ENCODE measurements at regions not wholly inside any gene's neighbourhood (a gene's known extent, or its start where the extent isn't known, plus 50 kb on each side); places are given as distances from the start of the nearest gene placed in this dataset.

- no peak for DNase-seq
- no peaks in the 10 kb centered on the region for H3K4me1 ChIP-seq
- in situ Hi-C loops (cut with MboI; ENCODE audit: low sequenced_read_pairs in 4 of 4) = no loop called here
- TF ChIP-seq POLR2A (IDR thresholded peaks at IDR 0.05) (no peak), CTCF (IDR thresholded peaks at IDR 0.05 in 4 of 5, conservative IDR thresholded peaks at IDR 0.05 in 1 of 5) (no peak)
- no peaks in the 10 kb centered on the region for H3K36me3 ChIP-seq
- intact Hi-C loops (cut with DNase I; ENCODE audit: low total_unique reads) = no loop called here
- ATAC-seq = no peak
- no peak overlapping the region for H3K27ac ChIP-seq
- H3K4me3 ChIP-seq = no peak overlapping the region
- H3K27me3 ChIP-seq = no peaks in the 10 kb centered on the region
- H3K9me3 ChIP-seq = no peaks in the 10 kb centered on the region
Measured at GRCh38 chr7:67817481-67817880, 820.8 kb downstream of the TYW1 start.

- in situ Hi-C loops (cut with MboI; ENCODE audit: low sequenced_read_pairs in 4 of 4) (no loop called here), intact Hi-C loops (cut with DNase I; ENCODE audit: low total_unique reads) (no loop called here)
- Histone ChIP-seq H3K4me3 (no peak overlapping the region), H3K9me3 (no peaks in the 10 kb centered on the region), H3K27me3 (no peaks in the 10 kb centered on the region), H3K4me1 (no peaks in the 10 kb centered on the region), H3K27ac (no peak overlapping the region), H3K36me3 (no peaks in the 10 kb centered on the region)
- DNase-seq = no peak
- no peak for ATAC-seq
- TF ChIP-seq POLR2A (IDR thresholded peaks at IDR 0.05) (no peak), CTCF (IDR thresholded peaks at IDR 0.05 in 4 of 5, conservative IDR thresholded peaks at IDR 0.05 in 1 of 5) (no peak)
Measured at GRCh38 chr7:67821116-67821515, 824.5 kb downstream of the TYW1 start.

- no peak overlapping the region for H3K27ac ChIP-seq
- ATAC-seq (no peak), DNase-seq (no peak)
- H3K27me3 ChIP-seq = no peaks in the 10 kb centered on the region
- no peaks in the 10 kb centered on the region for H3K9me3 ChIP-seq
- H3K36me3 ChIP-seq = no peaks in the 10 kb centered on the region
- H3K4me3 ChIP-seq = no peak overlapping the region
- no peak for TF ChIP-seq CTCF (IDR thresholded peaks at IDR 0.05 in 4 of 5, conservative IDR thresholded peaks at IDR 0.05 in 1 of 5)
- no peak for TF ChIP-seq POLR2A (IDR thresholded peaks at IDR 0.05)
- in situ Hi-C loops (cut with MboI; ENCODE audit: low sequenced_read_pairs in 4 of 4) = no loop called here
- H3K4me1 ChIP-seq = no peaks in the 10 kb centered on the region
- intact Hi-C loops (cut with DNase I; ENCODE audit: low total_unique reads) = no loop called here
Measured at GRCh38 chr7:67823345-67823744, 826.7 kb downstream of the TYW1 start.

GRCh38 chr7:67825356-67825755 is 828.7 kb downstream of the TYW1 start:
- Histone ChIP-seq H3K27ac (no peak overlapping the region), H3K4me3 (no peak overlapping the region), H3K36me3 (no peaks in the 10 kb centered on the region), H3K27me3 (no peaks in the 10 kb centered on the region), H3K9me3 (no peaks in the 10 kb centered on the region), H3K4me1 (no peaks in the 10 kb centered on the region)
- DNase-seq (no peak), ATAC-seq (no peak)
- in situ Hi-C loops (cut with MboI; ENCODE audit: low sequenced_read_pairs in 4 of 4) (no loop called here), intact Hi-C loops (cut with DNase I; ENCODE audit: low total_unique reads) (no loop called here)
- no peak for TF ChIP-seq POLR2A (IDR thresholded peaks at IDR 0.05)
- TF ChIP-seq CTCF (IDR thresholded peaks at IDR 0.05 in 4 of 5, conservative IDR thresholded peaks at IDR 0.05 in 1 of 5) = no peak

GRCh38 chr7:67841896-67842295 is 845.3 kb downstream of the TYW1 start:
- in situ Hi-C loops (cut with MboI; ENCODE audit: low sequenced_read_pairs in 4 of 4) = no loop called here
- DNase-seq = no peak
- ATAC-seq = no peak
- intact Hi-C loops (cut with DNase I; ENCODE audit: low total_unique reads) = no loop called here
- Histone ChIP-seq H3K36me3 (no peaks in the 10 kb centered on the region), H3K4me3 (no peak overlapping the region), H3K4me1 (no peaks in the 10 kb centered on the region), H3K27me3 (no peaks in the 10 kb centered on the region), H3K27ac (no peak overlapping the region), H3K9me3 (no peaks in the 10 kb centered on the region)
- TF ChIP-seq POLR2A (IDR thresholded peaks at IDR 0.05) (no peak), CTCF (IDR thresholded peaks at IDR 0.05 in 4 of 5, conservative IDR thresholded peaks at IDR 0.05 in 1 of 5) (no peak)

Measured in gastrocnemius medialis (tissue), 4 donors.